ENCODE measurements at regions not wholly inside any gene's neighbourhood (a gene's known extent, or its start where the extent isn't known, plus 50 kb on each side); places are given as distances from the start of the nearest gene placed in this dataset.

DNA sequence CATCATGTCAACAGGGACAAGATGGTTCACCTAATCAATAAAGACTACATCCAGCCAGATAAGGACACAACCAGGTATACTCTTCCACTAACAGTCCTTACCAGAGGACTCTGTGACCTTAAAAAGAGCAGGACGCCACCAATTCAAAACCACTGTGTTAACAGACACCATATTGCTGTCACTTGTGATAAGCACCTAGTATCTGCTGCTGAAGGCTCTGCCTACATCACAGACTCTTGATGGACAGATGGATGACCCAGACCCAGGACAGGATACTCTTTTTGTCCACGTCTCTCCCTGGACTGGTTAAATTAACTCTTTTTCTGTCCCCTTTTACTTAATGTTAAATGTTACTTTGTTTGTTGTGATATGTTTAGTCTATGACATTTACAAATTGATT lies 586.2 kb upstream of the AGA start:
- Histone ChIP-seq H3K27me3 (no peaks in the 10 kb centered on the region), H3K36me3 (replicated peaks in 1 of 2; ENCODE audit: insufficient read depth in 1 of 2, low read depth in 2 of 2) (no peaks in the 10 kb centered on the region), H3K27ac (no peak overlapping the region), H3K9me3 (no peaks in the 10 kb centered on the region), H3K4me1 (no peaks in the 10 kb centered on the region), H3K4me3 (no peak overlapping the region)
- 59 to 67% methylated on average over 2 of the region's 2 CpGs for WGBS, 2 donors
- TF ChIP-seq, protein P1, sequence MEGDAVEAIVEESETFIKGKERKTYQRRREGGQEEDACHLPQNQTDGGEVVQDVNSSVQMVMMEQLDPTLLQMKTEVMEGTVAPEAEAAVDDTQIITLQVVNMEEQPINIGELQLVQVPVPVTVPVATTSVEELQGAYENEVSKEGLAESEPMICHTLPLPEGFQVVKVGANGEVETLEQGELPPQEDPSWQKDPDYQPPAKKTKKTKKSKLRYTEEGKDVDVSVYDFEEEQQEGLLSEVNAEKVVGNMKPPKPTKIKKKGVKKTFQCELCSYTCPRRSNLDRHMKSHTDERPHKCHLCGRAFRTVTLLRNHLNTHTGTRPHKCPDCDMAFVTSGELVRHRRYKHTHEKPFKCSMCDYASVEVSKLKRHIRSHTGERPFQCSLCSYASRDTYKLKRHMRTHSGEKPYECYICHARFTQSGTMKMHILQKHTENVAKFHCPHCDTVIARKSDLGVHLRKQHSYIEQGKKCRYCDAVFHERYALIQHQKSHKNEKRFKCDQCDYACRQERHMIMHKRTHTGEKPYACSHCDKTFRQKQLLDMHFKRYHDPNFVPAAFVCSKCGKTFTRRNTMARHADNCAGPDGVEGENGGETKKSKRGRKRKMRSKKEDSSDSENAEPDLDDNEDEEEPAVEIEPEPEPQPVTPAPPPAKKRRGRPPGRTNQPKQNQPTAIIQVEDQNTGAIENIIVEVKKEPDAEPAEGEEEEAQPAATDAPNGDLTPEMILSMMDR (IDR thresholded peaks at IDR 0.05), result no peak
- intact Hi-C loops (cut with DNase I), result no loop called here
- ATAC-seq, result no peak
- no peak for DNase-seq

DNA sequence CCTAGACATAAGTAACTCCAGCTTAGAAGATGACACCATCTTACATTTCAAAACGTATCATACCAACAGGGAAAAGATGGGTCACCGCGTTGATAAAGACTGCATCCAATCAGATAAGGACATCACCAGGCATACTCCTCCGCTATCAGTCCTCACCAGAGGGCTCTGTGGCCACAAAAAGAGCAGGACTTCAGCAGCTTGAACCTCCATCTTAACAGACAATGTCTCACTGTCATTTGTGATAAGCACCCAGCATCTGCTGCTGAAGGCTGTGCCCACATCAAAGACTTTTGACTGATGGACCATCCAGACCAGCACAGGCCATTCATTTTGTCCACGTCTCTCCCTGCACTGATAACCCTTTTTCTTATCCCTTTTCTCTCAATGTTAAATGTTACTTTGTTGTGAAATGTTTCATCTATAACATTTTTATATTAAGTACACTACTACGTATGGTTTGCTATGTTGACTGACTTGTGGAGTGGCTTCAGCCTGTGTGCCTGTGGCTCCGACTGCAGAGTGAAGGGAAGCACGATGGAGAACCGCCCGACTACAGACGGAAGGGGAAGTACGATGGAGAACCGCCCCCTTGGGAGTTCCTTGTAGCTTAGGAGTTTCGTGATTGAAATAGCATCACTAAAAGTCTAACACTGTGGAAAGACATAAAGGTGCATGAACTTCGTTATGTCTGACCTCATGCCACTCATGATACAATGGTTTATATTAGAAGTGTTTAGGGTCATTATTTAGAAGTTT lies 595.4 kb upstream of the AGA start:
- H3K36me3 ChIP-seq (replicated peaks in 1 of 2; ENCODE audit: insufficient read depth in 1 of 2, low read depth in 2 of 2), result no peaks in the 10 kb centered on the region
- 79 to 80% methylated on average over 15 of the region's 15 CpGs for WGBS, 2 donors
- intact Hi-C loops (cut with DNase I), result no loop called here
- DNase-seq (no peak), ATAC-seq (no peak)
- no peaks in the 10 kb centered on the region for H3K4me1 ChIP-seq
- no peak for TF ChIP-seq POLR2A (IDR thresholded peaks at IDR 0.05)
- TF ChIP-seq, protein P1 (IDR thresholded peaks at IDR 0.05), result no peak
- H3K9me3 ChIP-seq, result no peaks in the 10 kb centered on the region
- no peaks in the 10 kb centered on the region for H3K27me3 ChIP-seq
- no peak overlapping the region for H3K4me3 ChIP-seq
- no peak overlapping the region for H3K27ac ChIP-seq

DNA sequence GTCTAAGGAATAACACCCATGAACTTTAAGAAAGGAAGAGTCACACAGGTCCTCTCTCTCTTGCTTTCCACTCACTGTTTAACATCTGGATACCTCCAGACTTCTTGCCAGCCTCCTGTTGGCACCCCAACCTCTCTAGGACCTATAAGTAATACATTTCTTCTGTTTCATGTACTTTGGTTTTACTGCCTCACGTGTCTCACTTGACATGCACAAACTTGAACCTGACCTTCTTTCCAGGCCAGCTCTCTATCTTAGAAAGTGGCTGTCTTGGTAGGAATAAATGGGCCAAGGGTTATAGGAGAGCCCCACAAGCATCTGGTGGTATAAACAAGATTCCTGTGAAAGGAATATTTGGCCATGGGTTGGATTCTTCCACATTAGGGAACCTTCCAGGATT lies 614.8 kb upstream of the AGA start:
- Histone ChIP-seq H3K27me3 (no peaks in the 10 kb centered on the region), H3K36me3 (replicated peaks in 1 of 2; ENCODE audit: insufficient read depth in 1 of 2, low read depth in 2 of 2) (no peaks in the 10 kb centered on the region), H3K4me1 (no peaks in the 10 kb centered on the region), H3K27ac (no peak overlapping the region), H3K4me3 (no peak overlapping the region), H3K9me3 (no peaks in the 10 kb centered on the region)
- ATAC-seq, result no peak
- 53 to 70% methylated on average over 1 of the region's 1 CpG for WGBS, 2 donors
- DNase-seq, result no peak
- TF ChIP-seq POLR2A (IDR thresholded peaks at IDR 0.05), result no peak
- TF ChIP-seq, protein P1 (IDR thresholded peaks at IDR 0.05), result no peak
- intact Hi-C loops (cut with DNase I), result no loop called here

DNA sequence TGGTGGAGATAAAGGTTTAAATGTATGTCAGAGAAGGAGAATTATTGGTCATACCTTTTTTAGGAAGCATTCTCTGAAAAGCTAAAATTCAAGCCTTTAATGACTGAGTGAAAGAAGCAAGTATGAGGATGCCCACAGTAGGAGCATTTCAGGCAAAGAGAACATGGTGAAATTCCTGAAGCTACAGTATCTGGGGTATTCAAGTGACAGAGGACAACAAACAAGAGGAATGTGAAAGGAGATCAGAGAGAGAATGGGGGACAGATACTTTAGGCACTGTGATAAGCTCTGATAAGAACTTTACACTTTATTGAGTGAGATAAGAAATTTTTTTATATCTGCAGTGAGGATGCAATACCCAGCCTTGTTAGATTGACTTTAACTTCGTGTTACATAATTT lies 621.3 kb upstream of the AGA start:
- no peak for ATAC-seq
- Histone ChIP-seq H3K36me3 (replicated peaks in 1 of 2; ENCODE audit: insufficient read depth in 1 of 2, low read depth in 2 of 2) (no peaks in the 10 kb centered on the region), H3K9me3 (no peaks in the 10 kb centered on the region), H3K4me1 (peaks cover 4% of the 10 kb centered on the region), H3K4me3 (no peak overlapping the region), H3K27me3 (no peaks in the 10 kb centered on the region), H3K27ac (no peak overlapping the region)
- WGBS, 2 donors, result 18 to 24% methylated on average over 1 of the region's 1 CpG
- DNase-seq, result no peak
- intact Hi-C loops (cut with DNase I), result no loop called here
- TF ChIP-seq POLR2A (IDR thresholded peaks at IDR 0.05), result no peak
- TF ChIP-seq, protein P1 (IDR thresholded peaks at IDR 0.05), result no peak

DNA sequence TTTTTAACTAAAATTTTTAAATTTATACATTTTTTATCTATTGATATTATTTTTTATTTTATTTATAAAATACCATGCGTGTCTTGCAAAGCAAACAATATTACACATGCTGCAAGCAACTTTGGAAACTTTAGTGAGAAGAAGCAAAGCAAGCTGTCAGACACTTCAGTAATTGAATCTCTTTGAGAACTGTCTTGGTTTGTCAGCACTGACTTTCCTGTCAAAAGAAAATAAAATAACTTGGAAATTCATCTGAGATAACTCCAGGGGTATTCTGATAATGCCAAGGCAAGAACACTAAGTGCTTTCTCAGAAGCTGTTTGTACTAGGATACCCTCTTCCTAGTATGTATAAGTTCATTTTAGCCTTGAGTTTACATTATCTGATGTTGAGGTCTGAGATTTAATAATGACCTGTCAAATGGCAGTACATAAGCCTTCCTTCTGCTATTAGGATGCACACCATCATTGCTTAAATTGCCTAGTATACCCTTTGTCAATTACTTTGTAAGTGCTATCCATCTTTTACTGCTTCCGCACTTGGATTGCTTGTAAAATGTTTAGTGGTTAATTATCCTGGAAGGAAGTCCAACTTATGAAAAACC lies 624.2 kb upstream of the AGA start:
- H3K27me3 ChIP-seq, result no peaks in the 10 kb centered on the region
- H3K4me3 ChIP-seq, result no peak overlapping the region
- DNase-seq (no peak), ATAC-seq (no peak)
- H3K9me3 ChIP-seq, result no peaks in the 10 kb centered on the region
- intact Hi-C loops (cut with DNase I), result no loop called here
- no peaks in the 10 kb centered on the region for H3K36me3 ChIP-seq (replicated peaks in 1 of 2; ENCODE audit: insufficient read depth in 1 of 2, low read depth in 2 of 2)
- TF ChIP-seq, protein P1 (IDR thresholded peaks at IDR 0.05), result no peak
- TF ChIP-seq POLR2A (IDR thresholded peaks at IDR 0.05), result no peak
- WGBS, 2 donors, result 79 to 88% methylated on average over 2 of the region's 2 CpGs
- no peak overlapping the region for H3K27ac ChIP-seq
- H3K4me1 ChIP-seq, result peaks cover 4% of the 10 kb centered on the region
